ENCODE measurements at regions not wholly inside any gene's neighbourhood (a gene's known extent, or its start where the extent isn't known, plus 50 kb on each side); places are given as distances from the start of the nearest gene placed in this dataset.
A peak's percentile ranks its signal among the peaks of the same experiment; 100 is the strongest.

GRCh38 chr20:22414305-22414742 lies 170.0 kb downstream of the FOXA2 start (continued):
- TF ChIP-seq MGA (IDR thresholded peaks at IDR 0.05) (peak; percentile 77), MEIS2 (IDR thresholded peaks at IDR 0.05; ENCODE audit: partially characterized antibody) (peak; percentile 100), NUFIP1 (IDR thresholded peaks at IDR 0.05; ENCODE audit: partially characterized antibody) (no peak), ZNF143 (CRISPR knock-in tag; IDR thresholded peaks at IDR 0.05) (no peak), MEF2D (tag; conservative IDR thresholded peaks at IDR 0.05; ENCODE audit: low read depth) (peak; percentile 87), E2F1 (CRISPR knock-in tag; IDR thresholded peaks at IDR 0.05) (no peak), ZNF124 (CRISPR knock-in tag; IDR thresholded peaks at IDR 0.05) (no peak), HDGF (IDR thresholded peaks at IDR 0.05) (no peak)
- TF ChIP-seq, protein P1, sequence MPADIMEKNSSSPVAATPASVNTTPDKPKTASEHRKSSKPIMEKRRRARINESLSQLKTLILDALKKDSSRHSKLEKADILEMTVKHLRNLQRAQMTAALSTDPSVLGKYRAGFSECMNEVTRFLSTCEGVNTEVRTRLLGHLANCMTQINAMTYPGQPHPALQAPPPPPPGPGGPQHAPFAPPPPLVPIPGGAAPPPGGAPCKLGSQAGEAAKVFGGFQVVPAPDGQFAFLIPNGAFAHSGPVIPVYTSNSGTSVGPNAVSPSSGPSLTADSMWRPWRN (IDR thresholded peaks at IDR 0.05; ENCODE audit: low read depth), result no peak

Measured in K562 (cell line).